ENCODE measurements at regions not wholly inside any gene's neighbourhood (a gene's known extent, or its start where the extent isn't known, plus 50 kb on each side); places are given as distances from the start of the nearest gene placed in this dataset.

- TF ChIP-seq BACH1 (IDR thresholded peaks at IDR 0.05; ENCODE audit: borderline replicate concordance): no peak
- TF ChIP-seq SMAD5 (IDR thresholded peaks at IDR 0.05; ENCODE audit: low read depth): no peak
- no peak for TF ChIP-seq EZH2 (IDR thresholded peaks at IDR 0.05; ENCODE audit: borderline replicate concordance, control insufficient read depth, low read depth, low read length)
- TF ChIP-seq, protein P1, sequence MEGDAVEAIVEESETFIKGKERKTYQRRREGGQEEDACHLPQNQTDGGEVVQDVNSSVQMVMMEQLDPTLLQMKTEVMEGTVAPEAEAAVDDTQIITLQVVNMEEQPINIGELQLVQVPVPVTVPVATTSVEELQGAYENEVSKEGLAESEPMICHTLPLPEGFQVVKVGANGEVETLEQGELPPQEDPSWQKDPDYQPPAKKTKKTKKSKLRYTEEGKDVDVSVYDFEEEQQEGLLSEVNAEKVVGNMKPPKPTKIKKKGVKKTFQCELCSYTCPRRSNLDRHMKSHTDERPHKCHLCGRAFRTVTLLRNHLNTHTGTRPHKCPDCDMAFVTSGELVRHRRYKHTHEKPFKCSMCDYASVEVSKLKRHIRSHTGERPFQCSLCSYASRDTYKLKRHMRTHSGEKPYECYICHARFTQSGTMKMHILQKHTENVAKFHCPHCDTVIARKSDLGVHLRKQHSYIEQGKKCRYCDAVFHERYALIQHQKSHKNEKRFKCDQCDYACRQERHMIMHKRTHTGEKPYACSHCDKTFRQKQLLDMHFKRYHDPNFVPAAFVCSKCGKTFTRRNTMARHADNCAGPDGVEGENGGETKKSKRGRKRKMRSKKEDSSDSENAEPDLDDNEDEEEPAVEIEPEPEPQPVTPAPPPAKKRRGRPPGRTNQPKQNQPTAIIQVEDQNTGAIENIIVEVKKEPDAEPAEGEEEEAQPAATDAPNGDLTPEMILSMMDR (IDR thresholded peaks at IDR 0.05 in 2 of 3, conservative IDR thresholded peaks at IDR 0.05 in 1 of 3; ENCODE audit: control insufficient read depth in 2 of 3, extremely low read depth in 1 of 3, insufficient read depth in 1 of 3, low read depth in 3 of 3, low read length in 3 of 3): no peak
Observed at GRCh38 chr2:225207471-225207870, 165.2 kb upstream of the DOCK10 start.
